ENCODE measurements at regions not wholly inside any gene's neighbourhood (a gene's known extent, or its start where the extent isn't known, plus 50 kb on each side); places are given as distances from the start of the nearest gene placed in this dataset.

DNA sequence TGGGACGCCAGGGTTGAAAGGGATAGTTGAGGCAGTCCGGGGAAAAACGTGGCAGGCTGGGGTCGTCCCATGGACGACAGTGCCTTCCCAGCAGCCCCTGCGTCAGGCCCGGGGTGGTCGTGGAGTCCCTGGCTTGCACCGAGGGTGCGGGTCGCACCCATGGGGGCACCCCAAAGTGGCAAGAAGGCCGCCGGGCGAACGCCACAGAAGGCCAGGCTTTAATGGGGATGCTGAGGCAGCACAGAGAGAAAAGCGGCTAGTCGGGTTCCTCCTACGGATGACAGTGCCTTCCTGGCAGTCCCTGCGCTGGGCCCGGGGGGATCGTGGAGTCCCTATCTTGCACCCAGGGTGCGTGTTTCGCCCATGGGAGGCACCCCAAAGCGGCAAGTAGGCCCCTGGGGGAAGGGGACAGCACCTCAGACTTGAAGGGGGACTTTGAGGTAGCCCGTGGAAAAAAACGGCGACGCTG, 158.6 kb upstream of the ALG10B start:
- TF ChIP-seq, protein P1, sequence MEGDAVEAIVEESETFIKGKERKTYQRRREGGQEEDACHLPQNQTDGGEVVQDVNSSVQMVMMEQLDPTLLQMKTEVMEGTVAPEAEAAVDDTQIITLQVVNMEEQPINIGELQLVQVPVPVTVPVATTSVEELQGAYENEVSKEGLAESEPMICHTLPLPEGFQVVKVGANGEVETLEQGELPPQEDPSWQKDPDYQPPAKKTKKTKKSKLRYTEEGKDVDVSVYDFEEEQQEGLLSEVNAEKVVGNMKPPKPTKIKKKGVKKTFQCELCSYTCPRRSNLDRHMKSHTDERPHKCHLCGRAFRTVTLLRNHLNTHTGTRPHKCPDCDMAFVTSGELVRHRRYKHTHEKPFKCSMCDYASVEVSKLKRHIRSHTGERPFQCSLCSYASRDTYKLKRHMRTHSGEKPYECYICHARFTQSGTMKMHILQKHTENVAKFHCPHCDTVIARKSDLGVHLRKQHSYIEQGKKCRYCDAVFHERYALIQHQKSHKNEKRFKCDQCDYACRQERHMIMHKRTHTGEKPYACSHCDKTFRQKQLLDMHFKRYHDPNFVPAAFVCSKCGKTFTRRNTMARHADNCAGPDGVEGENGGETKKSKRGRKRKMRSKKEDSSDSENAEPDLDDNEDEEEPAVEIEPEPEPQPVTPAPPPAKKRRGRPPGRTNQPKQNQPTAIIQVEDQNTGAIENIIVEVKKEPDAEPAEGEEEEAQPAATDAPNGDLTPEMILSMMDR (IDR thresholded peaks at IDR 0.05) = no peak
- TF ChIP-seq EZH2 (IDR thresholded peaks at IDR 0.05) = no peak
